ENCODE measurements at regions not wholly inside any gene's neighbourhood (a gene's known extent, or its start where the extent isn't known, plus 50 kb on each side); places are given as distances from the start of the nearest gene placed in this dataset.

DNA sequence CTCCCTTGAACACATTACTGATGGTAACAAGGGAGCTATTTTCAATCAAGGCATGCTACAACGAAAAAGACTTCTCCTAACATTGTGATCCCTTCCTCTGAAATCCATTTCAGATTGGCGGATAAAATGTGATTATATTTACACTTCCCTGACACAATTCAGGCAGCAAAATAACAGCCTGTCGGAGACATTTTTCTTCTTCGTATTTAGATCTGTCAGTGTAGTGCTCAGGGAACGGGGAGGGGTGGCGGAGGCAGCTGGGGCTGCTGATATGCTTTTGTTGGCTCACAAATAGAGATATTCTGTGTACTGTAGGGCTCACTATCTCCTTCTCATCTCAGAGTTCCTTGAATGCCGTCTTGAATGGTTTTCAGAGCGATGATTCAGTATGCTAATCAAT lies 1261.7 kb upstream of the AUTS2 start:
- peaks cover 0 to 5% of the 10 kb centered on the region in 2 donors for H3K4me1 ChIP-seq (replicated peaks in 1 of 2)
- in situ Hi-C loops (cut with MboI; ENCODE audit: low pct_unique_long_range_greater_than_20kb in 2 of 9, low sequenced_read_pairs in 9 of 9, unreplicated experiment in 9 of 9) = no loop called here
- 16 to 100% (median 60%) methylated on average over 1 to 8 of the region's 8 CpGs; no CpG with 5 or more reads in 1 of the 10 experiments for WGBS, 10 experiments
- H3K4me3 ChIP-seq = no peak overlapping the region
- peak in 4 of 8 experiments; percentile 37 to 73 (median 52) for ATAC-seq (replicated peaks in 6 of 8)
- H3K27ac ChIP-seq = no peak overlapping the region

DNA sequence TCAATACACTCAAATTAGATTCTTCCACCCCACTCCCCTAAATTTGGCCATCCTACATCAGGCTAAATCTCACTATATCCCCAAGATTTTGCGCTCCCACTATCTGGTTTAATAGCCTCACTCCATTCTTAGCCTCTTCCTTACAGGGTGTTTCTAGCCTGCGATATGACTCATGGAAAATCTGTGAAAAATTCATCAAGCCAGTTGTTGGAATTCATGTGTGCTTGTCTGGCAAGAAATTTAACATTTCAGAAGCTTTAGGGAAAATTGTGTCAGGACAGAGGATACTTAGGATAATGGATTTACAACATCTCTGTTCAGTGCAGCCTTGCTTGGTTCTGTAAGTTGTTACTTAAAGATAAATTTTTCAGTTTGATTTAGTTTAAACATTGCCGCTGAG lies 1249.9 kb upstream of the AUTS2 start:
- no peak overlapping the region for H3K27ac ChIP-seq
- in situ Hi-C loops (cut with MboI; ENCODE audit: low pct_unique_long_range_greater_than_20kb in 2 of 9, low sequenced_read_pairs in 9 of 9, unreplicated experiment in 9 of 9) = no loop called here
- WGBS, 10 experiments = 43 to 100% (median 92%) methylated on average over 1 to 3 of the region's 3 CpGs; no CpG with 5 or more reads in 2 of the 10 experiments
- no peak overlapping the region for H3K4me3 ChIP-seq
- H3K4me1 ChIP-seq (replicated peaks in 1 of 2) = no peaks in the 10 kb centered on the region
- ATAC-seq (replicated peaks in 6 of 8) = no peak

- 3 to 93% (median 41%) methylated on average over 1 to 7 of the region's 7 CpGs; no CpG with 5 or more reads in 2 of the 10 experiments for WGBS, 10 experiments
- ATAC-seq (replicated peaks in 6 of 8) = no peak
- Histone ChIP-seq H3K27ac (no peak overlapping the region), H3K4me3 (no peak overlapping the region), H3K4me1 (replicated peaks in 1 of 2) (peaks cover 0 to 5% of the 10 kb centered on the region in 2 donors)
- in situ Hi-C loops (cut with MboI; ENCODE audit: low pct_unique_long_range_greater_than_20kb in 2 of 9, low sequenced_read_pairs in 9 of 9, unreplicated experiment in 9 of 9) = no loop called here
Observed at GRCh38 chr7:68362745-68363518, 1235.3 kb upstream of the AUTS2 start.

DNA sequence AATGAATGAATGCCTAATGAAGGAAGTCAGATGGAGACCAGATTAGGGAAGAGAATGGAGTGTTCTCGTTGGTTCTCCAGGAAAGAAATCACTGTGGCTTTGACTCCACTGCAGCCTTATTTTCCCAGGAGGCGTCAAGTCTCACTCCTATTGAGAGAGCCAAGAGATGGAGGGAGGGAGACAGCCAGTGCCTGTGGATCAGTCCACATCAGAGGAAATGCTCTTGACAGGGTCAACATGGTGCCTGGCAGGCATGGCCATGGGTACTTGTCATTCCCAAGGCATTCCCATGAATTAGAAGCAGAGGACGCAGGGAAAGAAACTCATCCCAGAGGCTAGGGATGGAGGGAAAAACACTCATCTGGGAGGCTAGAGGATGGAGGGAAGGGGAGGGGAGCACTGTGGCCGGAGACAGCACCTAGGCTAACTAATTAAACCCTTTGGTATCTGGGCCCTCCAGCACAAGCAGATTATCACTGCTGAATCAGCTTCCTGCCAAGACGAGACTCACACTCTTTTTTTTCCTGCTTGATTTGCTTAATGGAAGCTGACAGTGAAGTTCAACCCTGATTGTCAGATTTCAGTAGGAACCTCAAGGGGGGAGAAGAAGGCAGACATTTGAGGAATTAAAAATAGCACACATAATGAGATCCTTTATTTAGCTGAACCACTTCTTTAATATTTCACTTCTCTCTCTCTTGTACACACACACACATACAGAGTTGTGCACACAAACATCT lies 1233.2 kb upstream of the AUTS2 start:
- Histone ChIP-seq H3K4me3 (no peak overlapping the region), H3K27ac (no peak overlapping the region), H3K4me1 (replicated peaks in 1 of 2) (no peaks in the 10 kb centered on the region)
- WGBS, 10 experiments = 0 to 100% (median 43%) methylated on average over 1 to 4 of the region's 5 CpGs; no CpG with 5 or more reads in 2 of the 10 experiments
- no peak for ATAC-seq (replicated peaks in 6 of 8)
- in situ Hi-C loops (cut with MboI; ENCODE audit: low pct_unique_long_range_greater_than_20kb in 2 of 9, low sequenced_read_pairs in 9 of 9, unreplicated experiment in 9 of 9) = no loop called here

DNA sequence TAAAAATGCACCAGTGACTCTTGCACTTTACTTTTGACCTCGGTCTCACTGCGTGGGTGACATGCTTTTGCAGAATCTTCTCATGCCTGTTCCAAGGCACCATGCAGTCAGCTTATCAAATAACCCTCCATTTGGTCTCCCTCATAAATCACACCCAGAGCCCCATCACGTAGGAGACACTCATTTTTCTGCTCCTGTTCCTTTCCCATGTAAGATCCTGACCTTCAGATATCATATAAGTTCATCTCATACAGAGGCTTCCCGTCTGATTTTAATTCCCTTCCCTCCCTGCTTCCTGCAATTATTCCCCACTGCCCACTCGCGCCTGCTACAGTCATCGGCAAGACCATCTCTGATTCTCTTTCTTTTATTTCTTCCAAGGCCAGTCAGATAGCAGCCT lies 1226.3 kb upstream of the AUTS2 start:
- in situ Hi-C loops (cut with MboI; ENCODE audit: low pct_unique_long_range_greater_than_20kb in 2 of 9, low sequenced_read_pairs in 9 of 9, unreplicated experiment in 9 of 9) = no loop called here
- peak in 1 of 8 experiments; percentile 35 for ATAC-seq (replicated peaks in 6 of 8)
- peaks cover 0 to 4% of the 10 kb centered on the region in 2 donors for H3K4me1 ChIP-seq (replicated peaks in 1 of 2)
- WGBS, 10 experiments = 0 to 100% (median 59%) methylated on average over 1 to 7 of the region's 7 CpGs
- no peak overlapping the region for H3K4me3 ChIP-seq
- no peak overlapping the region for H3K27ac ChIP-seq

GRCh38 chr7:68376131-68376661 lies 1222.1 kb upstream of the AUTS2 start:
- Histone ChIP-seq H3K4me1 (replicated peaks in 1 of 2) (peaks cover 0 to 4% of the 10 kb centered on the region in 2 donors), H3K27ac (no peak overlapping the region), H3K4me3 (no peak overlapping the region)
- 5 to 100% (median 65%) methylated on average over 1 to 2 of the region's 2 CpGs; no CpG with 5 or more reads in 2 of the 10 experiments for WGBS, 10 experiments
- no peak for ATAC-seq (replicated peaks in 6 of 8)
- in situ Hi-C loops (cut with MboI; ENCODE audit: low pct_unique_long_range_greater_than_20kb in 2 of 9, low sequenced_read_pairs in 9 of 9, unreplicated experiment in 9 of 9) = no loop called here

- in situ Hi-C loops (cut with MboI; ENCODE audit: low pct_unique_long_range_greater_than_20kb in 2 of 9, low sequenced_read_pairs in 9 of 9, unreplicated experiment in 9 of 9) = no loop called here
Observed at GRCh38 chr7:68381731-68382130, 1216.5 kb upstream of the AUTS2 start.

DNA sequence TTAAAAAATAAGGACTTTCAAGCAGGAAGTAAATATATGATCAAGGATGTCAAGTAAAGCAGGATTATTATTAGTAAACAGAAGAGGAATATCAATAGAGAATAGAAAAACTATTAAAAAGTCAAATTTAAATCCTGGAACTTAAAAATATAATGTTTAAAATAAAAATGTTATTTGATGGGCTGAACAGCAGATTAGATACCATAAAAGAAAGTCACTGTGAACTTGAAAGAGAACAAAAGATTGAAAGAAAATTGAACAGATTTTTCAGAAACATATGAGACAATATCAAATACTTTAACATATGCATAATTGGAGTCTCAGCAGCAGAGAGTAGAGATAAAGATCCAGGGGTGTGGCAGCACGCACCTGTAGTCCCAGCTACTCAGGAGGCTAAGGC lies 1213.7 kb upstream of the AUTS2 start:
- 13 to 100% (median 86%) methylated on average over 1 of the region's 1 CpG; no CpG with 5 or more reads in 2 of the 10 experiments for WGBS, 10 experiments
- Histone ChIP-seq H3K4me1 (replicated peaks in 1 of 2) (no peaks in the 10 kb centered on the region), H3K4me3 (no peak overlapping the region), H3K27ac (no peak overlapping the region)
- ATAC-seq (replicated peaks in 6 of 8) = no peak
- in situ Hi-C loops (cut with MboI; ENCODE audit: low pct_unique_long_range_greater_than_20kb in 2 of 9, low sequenced_read_pairs in 9 of 9, unreplicated experiment in 9 of 9) = no loop called here

More at GRCh38 chr7:68381731-68382130, 1216.5 kb upstream of the AUTS2 start:
- Histone ChIP-seq H3K4me1 (replicated peaks in 1 of 2) (no peaks in the 10 kb centered on the region), H3K27ac (no peak overlapping the region), H3K4me3 (no peak overlapping the region)
- ATAC-seq (replicated peaks in 6 of 8) = no peak
- 0 to 80% (median 0%) methylated on average over 1 to 2 of the region's 2 CpGs; no CpG with 5 or more reads in 3 of the 10 experiments for WGBS, 10 experiments

DNA sequence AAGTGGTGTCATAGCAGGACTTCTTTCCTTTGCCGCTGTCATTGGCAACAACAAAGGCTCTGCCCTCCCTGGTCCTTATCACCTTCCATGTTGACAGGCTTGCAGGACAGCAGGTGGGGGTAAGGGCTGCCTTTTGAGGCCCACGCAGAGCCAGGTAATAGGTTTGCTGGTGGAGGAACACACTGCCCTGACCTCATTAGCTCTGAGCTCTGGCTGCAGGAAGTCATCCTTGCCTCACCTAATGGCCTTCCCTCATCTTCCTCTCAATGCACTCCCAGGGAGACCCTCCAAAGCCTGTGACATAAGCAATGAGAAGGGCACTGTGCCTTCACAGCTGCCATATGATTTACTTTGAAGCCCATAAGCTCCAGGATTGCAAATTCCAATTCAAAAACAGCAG lies 1205.2 kb upstream of the AUTS2 start:
- in situ Hi-C loops (cut with MboI; ENCODE audit: low pct_unique_long_range_greater_than_20kb in 2 of 9, low sequenced_read_pairs in 9 of 9, unreplicated experiment in 9 of 9) = no loop called here
- H3K27ac ChIP-seq = no peak overlapping the region
- H3K4me3 ChIP-seq = no peak overlapping the region
- no peak for ATAC-seq (replicated peaks in 6 of 8)
- H3K4me1 ChIP-seq (replicated peaks in 1 of 2) = no peaks in the 10 kb centered on the region
- 0 to 100% (median 57%) methylated on average over 1 of the region's 2 CpGs; no CpG with 5 or more reads in 4 of the 10 experiments for WGBS, 10 experiments

GRCh38 chr7:68394131-68394530 lies 1204.1 kb upstream of the AUTS2 start:
- Histone ChIP-seq H3K4me3 (no peak overlapping the region), H3K4me1 (replicated peaks in 1 of 2) (no peaks in the 10 kb centered on the region), H3K27ac (no peak overlapping the region)
- no peak for ATAC-seq (replicated peaks in 6 of 8)
- WGBS, 10 experiments = 0 to 100% (median 72%) methylated on average over 1 to 3 of the region's 3 CpGs
- in situ Hi-C loops (cut with MboI; ENCODE audit: low pct_unique_long_range_greater_than_20kb in 2 of 9, low sequenced_read_pairs in 9 of 9, unreplicated experiment in 9 of 9) = no loop called here

- Histone ChIP-seq H3K27ac (no peak overlapping the region), H3K4me1 (replicated peaks in 1 of 2) (no peaks in the 10 kb centered on the region), H3K4me3 (no peak overlapping the region)
- in situ Hi-C loops (cut with MboI; ENCODE audit: low pct_unique_long_range_greater_than_20kb in 2 of 9, low sequenced_read_pairs in 9 of 9, unreplicated experiment in 9 of 9) = no loop called here
- WGBS, 10 experiments = 0 to 100% (median 55%) methylated on average over 1 to 5 of the region's 6 CpGs; no CpG with 5 or more reads in 2 of the 10 experiments
- no peak for ATAC-seq (replicated peaks in 6 of 8)
Observed at GRCh38 chr7:68399991-68400590, 1198.2 kb upstream of the AUTS2 start.

GRCh38 chr7:68400783-68401182 lies 1197.5 kb upstream of the AUTS2 start:
- Histone ChIP-seq H3K4me1 (replicated peaks in 1 of 2) (no peaks in the 10 kb centered on the region), H3K27ac (no peak overlapping the region), H3K4me3 (no peak overlapping the region)
- 0 to 94% (median 57%) methylated on average over 2 to 3 of the region's 3 CpGs for WGBS, 10 experiments
- ATAC-seq (replicated peaks in 6 of 8) = no peak
- in situ Hi-C loops (cut with MboI; ENCODE audit: low pct_unique_long_range_greater_than_20kb in 2 of 9, low sequenced_read_pairs in 9 of 9, unreplicated experiment in 9 of 9) = no loop called here

DNA sequence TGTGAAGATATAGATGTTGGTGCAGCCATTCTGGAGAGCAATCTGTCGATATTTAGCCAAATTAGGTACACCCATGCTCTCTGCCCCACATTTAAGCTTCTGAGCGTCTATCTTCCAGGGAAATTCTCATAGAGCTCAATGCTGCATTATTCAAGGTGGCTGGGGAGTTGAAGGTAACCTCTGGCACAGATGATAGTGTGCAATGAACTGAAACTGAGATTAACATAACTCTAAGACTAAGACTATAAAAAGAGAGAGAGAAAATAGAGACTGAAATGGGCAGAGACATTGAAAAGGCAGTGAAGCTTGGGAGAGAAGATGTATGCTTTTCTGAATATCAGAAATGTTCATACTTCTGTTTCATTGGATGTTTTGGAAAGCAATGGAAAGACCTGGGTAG lies 1197.0 kb upstream of the AUTS2 start:
- Histone ChIP-seq H3K4me1 (replicated peaks in 1 of 2) (no peaks in the 10 kb centered on the region), H3K4me3 (no peak overlapping the region), H3K27ac (no peak overlapping the region)
- in situ Hi-C loops (cut with MboI; ENCODE audit: low pct_unique_long_range_greater_than_20kb in 2 of 9, low sequenced_read_pairs in 9 of 9, unreplicated experiment in 9 of 9) = no loop called here
- ATAC-seq (replicated peaks in 6 of 8) = no peak
- WGBS, 10 experiments = 0 to 88% (median 53%) methylated on average over 1 to 2 of the region's 2 CpGs; no CpG with 5 or more reads in 2 of the 10 experiments

Measured in motor neuron (in vitro differentiated cells).